Activated CD8-positive, alpha-beta T cell treated with anti-CD3 and anti-CD28 coated beads for 36 hours (primary cell): ENCODE measurements at regions not wholly inside any gene's neighbourhood (a gene's known extent, or its start where the extent isn't known, plus 50 kb on each side); places are given as distances from the start of the nearest gene placed in this dataset.

Source experiments
- ATAC-seq: fragments of 200-7000 bp; cut with Tn5 transposase; one replicate; pipeline ENCODE4 v1.10.0; 2021; ENCODE audit warnings: mild to moderate bottlenecking, moderate library complexity
- CTCF ChIA-PET: fragments of 350-600 bp; sonication (Branson Sonifier 250); formaldehyde crosslinking; loops from one replicate; lab custom pipeline; 2021; ENCODE audit warnings: antibody characterized with exemption; lab: Charles Lee
- POLR2A ChIA-PET: fragments of 350-600 bp; sonication (Branson Sonifier 250); formaldehyde crosslinking; loops from one replicate; lab custom pipeline; 2021; ENCODE audit warnings: antibody characterized with exemption; lab: Charles Lee
- DNase-seq: peaks from one replicate; pipeline ENCODE4 v3.0.0-alpha.2; 2020
- H3K27ac Mint-ChIP-seq: one replicate; pipeline ENCODE4 v1.8.0; 2021; ENCODE audit warnings: mild to moderate bottlenecking, mixed read lengths
- H3K27me3 Mint-ChIP-seq: one replicate; pipeline ENCODE4 v1.8.0; 2021; ENCODE audit warnings: mixed read lengths
- H3K36me3 Mint-ChIP-seq: one replicate; pipeline ENCODE4 v1.8.0; 2021; ENCODE audit warnings: low read depth, mixed read lengths
- H3K4me1 Mint-ChIP-seq: one replicate; pipeline ENCODE4 v1.8.0; 2021; ENCODE audit warnings: low read depth, mixed read lengths
- H3K4me3 Mint-ChIP-seq: one replicate; pipeline ENCODE4 v1.8.0; 2021; ENCODE audit warnings: mild to moderate bottlenecking, moderate library complexity, mixed read lengths
- H3K9me3 Mint-ChIP-seq: one replicate; pipeline ENCODE4 v1.8.0; 2021; ENCODE audit warnings: mixed read lengths
- CTCF ChIP-seq: fragments of 200-600 bp; IDR thresholded peaks from one replicate; pipeline ENCODE4 v1.8.0; 2022; ENCODE audit warnings: antibody characterized with exemption, mild to moderate bottlenecking
- intact Hi-C: fragments of 100-400 bp; cut with micrococcal nuclease; formaldehyde crosslinking; loops from one replicate; pipeline ENCODE4 v1.10.0; 2022

- peaks cover 10% of the 10 kb centered on the region for H3K27me3 Mint-ChIP-seq
- CTCF ChIA-PET: no interaction called here
- POLR2A ChIA-PET: no interaction called here
These were observed 134.6 kb downstream of the AASDH start for GRCh38 chr4:56252561-56253152.

GRCh38 chr4:56251556-56251955, 135.7 kb downstream of the AASDH start:
- Mint-ChIP-seq H3K27me3 (peaks cover 10% of the 10 kb centered on the region), H3K9me3 (peaks cover under 1% of the 10 kb centered on the region), H3K4me3 (no peak overlapping the region), H3K36me3 (no peaks in the 10 kb centered on the region), H3K27ac (no peak overlapping the region), H3K4me1 (no peaks in the 10 kb centered on the region)
- POLR2A ChIA-PET: no interaction called here
- ATAC-seq: no peak
- no peak for TF ChIP-seq CTCF
- CTCF ChIA-PET: no interaction called here
- DNase-seq: no peak
- intact Hi-C loops: no loop called here

More at GRCh38 chr4:56252561-56253152, 134.6 kb downstream of the AASDH start:
- no peak for DNase-seq
- H3K9me3 Mint-ChIP-seq: peaks cover 3% of the 10 kb centered on the region
- no peaks in the 10 kb centered on the region for H3K36me3 Mint-ChIP-seq
- H3K4me1 Mint-ChIP-seq: no peaks in the 10 kb centered on the region
- no peak for TF ChIP-seq CTCF
- intact Hi-C loops: no loop called here
- H3K27ac Mint-ChIP-seq: no peak overlapping the region
- H3K4me3 Mint-ChIP-seq: no peak overlapping the region
- ATAC-seq: no peak

GRCh38 chr4:56250776-56251175, 136.5 kb downstream of the AASDH start:
- ATAC-seq (no peak), DNase-seq (no peak)
- Mint-ChIP-seq H3K4me1 (no peaks in the 10 kb centered on the region), H3K36me3 (no peaks in the 10 kb centered on the region), H3K4me3 (no peak overlapping the region), H3K27me3 (peaks cover 10% of the 10 kb centered on the region), H3K9me3 (no peaks in the 10 kb centered on the region), H3K27ac (no peak overlapping the region)
- no peak for TF ChIP-seq CTCF
- intact Hi-C loops: no loop called here
- ChIA-PET POLR2A (no interaction called here), CTCF (interaction anchor here (0.6 kb wide), 1 partner anchor 295 kb away, joined by 3 read pairs; no protein-coding TSS in a partner anchor)

GRCh38 chr4:56247646-56248045, 139.6 kb downstream of the AASDH start:
- Mint-ChIP-seq H3K9me3 (no peaks in the 10 kb centered on the region), H3K27me3 (peaks cover 7% of the 10 kb centered on the region), H3K4me3 (no peak overlapping the region), H3K27ac (no peak overlapping the region), H3K36me3 (no peaks in the 10 kb centered on the region), H3K4me1 (no peaks in the 10 kb centered on the region)
- intact Hi-C loops: no loop called here
- DNase-seq (no peak), ATAC-seq (no peak)
- ChIA-PET CTCF (no interaction called here), POLR2A (no interaction called here)
- TF ChIP-seq CTCF: no peak

GRCh38 chr4:56246233-56246610, 141.1 kb downstream of the AASDH start:
- Mint-ChIP-seq H3K36me3 (no peaks in the 10 kb centered on the region), H3K4me1 (no peaks in the 10 kb centered on the region), H3K27me3 (peaks cover 9% of the 10 kb centered on the region), H3K4me3 (no peak overlapping the region), H3K27ac (no peak overlapping the region), H3K9me3 (no peaks in the 10 kb centered on the region)
- ChIA-PET CTCF (interaction anchor here (1.0 kb wide), 1 partner anchor 55 kb away, joined by 4 read pairs; no protein-coding TSS in a partner anchor), POLR2A (no interaction called here)
- ATAC-seq (no peak), DNase-seq (no peak)
- no peak for TF ChIP-seq CTCF
- intact Hi-C loops: no loop called here
